GM20431 (cell line): ENCODE measurements at regions not wholly inside any gene's neighbourhood (a gene's known extent, or its start where the extent isn't known, plus 50 kb on each side); places are given as distances from the start of the nearest gene placed in this dataset.
"Not testable (repeated sequence)": the region's sequence is repeated elsewhere in the genome, so short reads cannot be mapped to it uniquely, and the experiment has no call there.

Experiments
- in situ Hi-C: fragments of 300-500 bp; cut with MseI, MboI; formaldehyde crosslinking; loops from one replicate; pipeline ENCODE4 v1.15.0; 2020; ENCODE audit warnings: low sequenced_read_pairs; ENCODE audit not compliant: unreplicated experiment

GRCh38 chr7:69259445-69259844 lies 338.8 kb upstream of the AUTS2 start:
- in situ Hi-C loops, result no loop called here

GRCh38 chr7:69260023-69260422 lies 338.3 kb upstream of the AUTS2 start:
- in situ Hi-C loops, result no loop called here

GRCh38 chr7:69263550-69263949 lies 334.7 kb upstream of the AUTS2 start:
- in situ Hi-C loops, result no loop called here

- in situ Hi-C loops, result no loop called here
These were observed 328.5 kb upstream of the AUTS2 start for GRCh38 chr7:69269806-69270205.

- in situ Hi-C loops, result no loop called here
These were observed 326.2 kb upstream of the AUTS2 start for GRCh38 chr7:69272101-69272500.

- in situ Hi-C loops, result no loop called here
These were observed 322.1 kb upstream of the AUTS2 start for GRCh38 chr7:69276011-69276729.

- in situ Hi-C loops, result no loop called here
These were observed 320.9 kb upstream of the AUTS2 start for GRCh38 chr7:69277366-69277765.

- in situ Hi-C loops, result no loop called here
These were observed 315.3 kb upstream of the AUTS2 start for GRCh38 chr7:69282946-69283345.

GRCh38 chr7:69283421-69283820 lies 314.9 kb upstream of the AUTS2 start:
- in situ Hi-C loops, result no loop called here

- in situ Hi-C loops, result no loop called here
These were observed 312.4 kb upstream of the AUTS2 start for GRCh38 chr7:69285854-69286253.

GRCh38 chr7:69295977-69296376 lies 302.3 kb upstream of the AUTS2 start:
- in situ Hi-C loops, result no loop called here

GRCh38 chr7:69301253-69301652 lies 297.0 kb upstream of the AUTS2 start:
- in situ Hi-C loops, result no loop called here

- in situ Hi-C loops, result no loop called here
These were observed 288.7 kb upstream of the AUTS2 start for GRCh38 chr7:69309601-69310000.

GRCh38 chr7:69311489-69311888 lies 286.8 kb upstream of the AUTS2 start:
- in situ Hi-C loops, result no loop called here

- in situ Hi-C loops, result not testable (repeated sequence)
These were observed 284.4 kb upstream of the AUTS2 start for GRCh38 chr7:69313852-69314251.

- in situ Hi-C loops, result no loop called here
These were observed 279.5 kb upstream of the AUTS2 start for GRCh38 chr7:69318794-69319193.

- in situ Hi-C loops, result no loop called here
These were observed 269.8 kb upstream of the AUTS2 start for GRCh38 chr7:69328516-69328915.

GRCh38 chr7:69334701-69335100 lies 263.6 kb upstream of the AUTS2 start:
- in situ Hi-C loops, result no loop called here

GRCh38 chr7:69335331-69335730 lies 262.9 kb upstream of the AUTS2 start:
- in situ Hi-C loops, result no loop called here

GRCh38 chr7:69336976-69337375 lies 261.3 kb upstream of the AUTS2 start:
- in situ Hi-C loops, result no loop called here

- in situ Hi-C loops, result no loop called here
These were observed 260.1 kb upstream of the AUTS2 start for GRCh38 chr7:69338144-69338543.

- in situ Hi-C loops, result no loop called here
These were observed 257.0 kb upstream of the AUTS2 start for GRCh38 chr7:69341288-69341687.
